NCI-H1417 (cell line): ENCODE measurements at regions not wholly inside any gene's neighbourhood (a gene's known extent, or its start where the extent isn't known, plus 50 kb on each side); places are given as distances from the start of the nearest gene placed in this dataset.
"Not testable (repeated sequence)": the region's sequence is repeated elsewhere in the genome, so short reads cannot be mapped to it uniquely, and the experiment has no call there.

Experiments
- DNase-seq, 3 experiments: peaks; one replicate each; lab custom pipeline; 2025; lab: John Stamatoyannopoulos, UW

DNA sequence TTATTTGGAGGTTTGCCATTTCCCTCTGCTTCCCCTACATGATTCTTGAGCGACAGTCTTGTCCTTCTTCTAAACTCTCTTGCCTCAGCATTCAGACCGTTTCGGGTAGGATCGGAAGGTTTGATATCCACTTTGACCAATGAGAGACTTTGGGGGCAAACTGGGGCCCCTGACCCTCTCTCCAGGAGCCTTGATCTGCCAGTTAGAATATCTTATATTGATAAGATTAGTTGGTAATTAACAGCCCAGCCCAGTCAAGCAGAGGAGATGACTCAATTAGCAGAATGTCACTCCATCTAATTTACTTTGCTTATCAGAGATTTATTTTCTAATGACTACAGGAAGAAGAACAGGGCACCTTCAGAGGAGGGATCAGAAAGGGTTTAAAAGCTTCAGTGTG, 532.8 kb downstream of the XYLT1 start:
- no peak for DNase-seq

DNA sequence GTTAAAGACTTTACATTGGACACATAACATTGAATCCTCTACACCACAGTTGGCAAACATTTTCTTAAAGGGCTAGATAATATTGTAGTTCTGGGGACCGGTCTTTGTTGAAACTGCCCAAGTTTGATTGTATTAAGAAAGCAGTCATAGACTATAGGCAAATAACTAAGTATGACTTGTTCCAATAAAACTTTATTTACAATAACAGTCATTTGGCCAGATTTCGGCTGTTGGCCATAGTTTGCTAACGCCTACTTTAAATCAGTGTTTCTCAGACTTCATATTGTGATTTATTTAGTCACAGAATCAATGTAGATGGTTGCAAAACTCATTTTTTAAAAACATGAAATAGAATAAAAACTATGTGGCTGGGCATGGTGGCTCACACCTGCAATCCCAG, 531.8 kb downstream of the XYLT1 start:
- DNase-seq, result no peak

- no peak for DNase-seq
Observed at GRCh38 chr16:16940351-16940750, 530.4 kb downstream of the XYLT1 start.

DNA sequence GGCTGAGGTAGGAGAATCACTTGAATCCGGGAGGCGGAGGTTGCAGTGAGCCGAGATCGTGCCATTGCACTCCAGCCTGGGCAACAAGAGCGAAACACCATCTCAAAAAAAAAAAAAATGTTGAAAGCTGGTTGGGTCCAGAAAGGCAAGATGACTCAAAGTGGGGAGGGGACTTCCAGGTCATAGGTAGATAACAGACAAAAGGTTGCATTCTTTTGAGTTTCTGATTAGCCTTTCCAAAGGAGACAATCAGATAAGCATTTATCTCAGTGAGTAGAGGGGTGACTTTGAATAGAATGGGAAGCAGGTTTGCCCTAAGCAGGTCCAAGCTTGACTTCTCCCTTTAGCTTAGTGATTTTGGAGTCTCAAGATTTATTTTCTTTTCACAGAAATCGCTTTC, 527.9 kb downstream of the XYLT1 start:
- DNase-seq, result not testable (repeated sequence)

GRCh38 chr16:16945207-16945606, 525.6 kb downstream of the XYLT1 start:
- DNase-seq, result no peak

GRCh38 chr16:16956376-16956775, 514.4 kb downstream of the XYLT1 start:
- DNase-seq, result no peak

- DNase-seq, result no peak
Observed at GRCh38 chr16:16960785-16961184, 510.0 kb downstream of the XYLT1 start.

DNA sequence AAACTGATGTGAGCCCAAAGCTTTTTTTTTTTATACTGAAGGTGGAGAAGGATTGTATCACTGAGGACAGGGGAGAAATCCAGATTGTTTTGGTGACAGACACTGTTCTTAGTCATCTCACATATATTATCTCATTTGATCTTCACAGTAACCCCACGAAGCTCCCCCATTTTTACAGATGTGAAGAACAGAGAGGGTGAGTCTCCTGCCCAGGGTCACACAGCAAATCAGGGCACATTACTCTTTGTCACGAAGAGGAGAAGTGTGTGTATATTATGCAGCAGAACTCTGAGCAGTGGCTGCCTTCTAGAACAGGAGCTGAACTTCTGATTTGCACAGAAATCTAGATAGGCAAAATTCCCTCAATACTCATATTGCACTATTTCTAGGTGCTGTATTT, 504.3 kb downstream of the XYLT1 start:
- no peak for DNase-seq

GRCh38 chr16:16971042-16971441, 499.7 kb downstream of the XYLT1 start:
- no peak for DNase-seq

- DNase-seq, result no peak
Observed at GRCh38 chr16:16972831-16973230, 497.9 kb downstream of the XYLT1 start.

DNA sequence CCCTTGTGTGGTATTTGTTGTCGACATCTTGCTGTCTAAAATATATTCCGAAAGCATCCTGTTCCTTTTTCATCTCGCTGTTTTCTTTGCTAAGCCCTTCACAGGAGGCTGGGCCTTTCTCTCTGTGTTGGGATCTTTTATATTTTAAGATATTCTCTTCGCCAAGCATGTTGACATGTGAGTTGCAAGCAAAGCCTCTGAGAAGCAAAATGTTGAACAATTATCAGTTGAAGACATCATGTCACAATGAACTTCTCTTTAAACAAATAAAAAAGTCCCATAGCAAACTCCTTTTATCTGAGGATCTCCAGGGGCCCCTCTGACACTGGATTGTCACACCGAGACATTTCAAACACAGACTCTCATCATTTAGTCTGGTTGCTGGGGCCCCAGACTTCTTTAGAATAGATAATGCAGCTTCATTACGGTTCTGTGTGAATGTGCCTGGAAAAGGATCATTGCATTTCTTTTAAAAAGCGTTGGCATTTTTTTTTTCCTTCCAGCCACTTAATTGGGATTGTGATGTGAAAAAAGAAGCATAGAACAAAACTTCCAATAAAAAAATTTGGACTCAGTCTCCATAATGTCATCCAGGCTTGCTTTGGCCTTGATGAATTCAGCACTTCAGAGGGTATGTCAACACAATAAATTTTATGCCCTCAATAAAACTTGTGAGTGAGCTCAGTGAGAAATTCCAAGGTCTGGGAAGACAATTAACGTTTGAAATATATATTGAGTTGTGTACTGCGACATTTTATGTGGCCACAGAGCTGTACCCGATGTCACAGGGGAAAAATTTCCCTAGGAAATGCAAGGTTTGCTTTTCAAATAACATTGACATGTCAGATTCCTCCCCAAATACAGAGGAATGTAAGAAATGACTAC, 496.8 kb downstream of the XYLT1 start:
- peak in 1 of 3 experiments; percentile 6 for DNase-seq

- DNase-seq, result peak; percentile 14 to 72 (median 31)
Observed at GRCh38 chr16:16982614-16983013, 488.1 kb downstream of the XYLT1 start.

DNA sequence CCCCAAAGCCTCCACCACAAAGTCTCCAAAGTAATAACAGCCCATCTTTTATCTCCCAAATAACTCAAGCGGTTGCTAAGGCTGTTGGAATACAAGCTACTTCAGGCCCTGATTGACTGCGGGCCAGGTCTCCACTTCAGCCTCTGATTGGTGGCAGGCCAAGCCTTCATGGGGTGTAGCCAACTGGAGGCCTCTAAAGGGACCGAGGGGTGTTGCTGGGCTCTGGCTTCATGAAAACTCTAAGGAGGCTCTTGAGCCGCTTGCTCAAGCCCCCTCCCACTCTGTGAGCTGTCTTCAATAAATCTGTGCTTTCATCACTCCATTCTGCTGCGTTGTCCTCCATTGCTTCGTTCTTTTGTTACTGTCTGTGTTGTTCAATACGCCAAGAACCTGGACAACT, 487.2 kb downstream of the XYLT1 start:
- no peak for DNase-seq

- DNase-seq, result not testable (repeated sequence)
Observed at GRCh38 chr16:16984091-16984490, 486.7 kb downstream of the XYLT1 start.

GRCh38 chr16:16985707-16986106, 485.1 kb downstream of the XYLT1 start:
- DNase-seq, result no peak

GRCh38 chr16:16988963-16989362, 481.8 kb downstream of the XYLT1 start:
- no peak for DNase-seq

GRCh38 chr16:16989368-16989767, 481.4 kb downstream of the XYLT1 start:
- no peak for DNase-seq

DNA sequence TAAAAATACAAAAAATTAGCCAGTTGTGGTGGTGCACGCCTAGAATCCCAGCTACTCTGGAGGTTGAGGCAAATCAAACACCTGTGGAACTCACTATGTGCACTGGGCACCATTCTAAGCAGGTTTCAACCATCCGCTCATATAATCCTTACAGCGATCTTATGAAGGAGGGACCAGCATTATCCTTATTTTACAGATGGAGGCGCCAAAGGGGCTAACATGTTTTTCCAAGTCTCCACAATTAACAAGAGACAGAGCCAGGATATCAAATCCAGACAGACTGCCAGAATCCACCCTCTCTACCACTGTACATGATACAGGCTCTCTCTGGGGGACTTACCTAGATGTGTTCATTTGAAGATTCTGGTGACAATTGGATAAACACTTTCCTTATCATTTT, 479.0 kb downstream of the XYLT1 start:
- DNase-seq, result no peak

DNA sequence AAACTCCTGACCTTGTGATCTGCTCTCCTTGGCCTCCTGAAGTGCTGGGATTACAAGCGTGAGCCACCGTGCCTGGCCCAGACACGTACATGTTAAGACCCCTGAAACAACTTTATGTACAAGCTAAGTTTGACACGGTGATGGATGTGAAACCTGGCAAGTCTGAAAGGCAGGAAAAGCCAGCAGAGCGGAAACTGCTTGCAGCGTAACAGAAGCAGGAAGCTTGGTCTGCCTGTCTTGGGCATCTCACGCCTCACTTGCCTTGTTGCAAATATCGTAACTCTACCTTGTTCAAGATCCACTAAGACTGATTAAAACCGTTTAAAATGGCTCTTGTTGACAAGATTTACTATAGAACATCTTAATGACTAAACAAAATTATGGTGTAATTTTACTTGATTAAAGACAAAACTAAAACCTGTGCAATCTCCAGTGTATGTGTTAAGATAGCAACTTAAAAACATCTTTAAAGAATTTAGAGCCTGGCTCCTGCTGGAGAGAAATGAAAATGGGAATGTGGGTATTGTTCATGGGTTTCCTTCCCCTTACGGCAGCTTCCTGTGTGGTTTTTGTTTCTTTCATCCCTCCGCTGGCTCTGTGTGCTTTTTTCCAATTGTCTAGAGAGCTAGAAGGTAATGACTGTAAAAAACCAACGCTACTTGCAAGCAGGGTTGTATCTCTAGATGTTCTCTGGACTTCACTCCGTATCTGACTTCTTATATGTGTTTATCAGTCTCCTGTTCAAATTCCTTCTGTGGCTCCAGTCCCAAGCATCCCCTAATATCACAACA, 477.6 kb downstream of the XYLT1 start:
- no peak for DNase-seq

- DNase-seq, result no peak
Observed at GRCh38 chr16:16994831-16995230, 475.9 kb downstream of the XYLT1 start.

- DNase-seq, result no peak
Observed at GRCh38 chr16:16996827-16997226, 473.9 kb downstream of the XYLT1 start.

DNA sequence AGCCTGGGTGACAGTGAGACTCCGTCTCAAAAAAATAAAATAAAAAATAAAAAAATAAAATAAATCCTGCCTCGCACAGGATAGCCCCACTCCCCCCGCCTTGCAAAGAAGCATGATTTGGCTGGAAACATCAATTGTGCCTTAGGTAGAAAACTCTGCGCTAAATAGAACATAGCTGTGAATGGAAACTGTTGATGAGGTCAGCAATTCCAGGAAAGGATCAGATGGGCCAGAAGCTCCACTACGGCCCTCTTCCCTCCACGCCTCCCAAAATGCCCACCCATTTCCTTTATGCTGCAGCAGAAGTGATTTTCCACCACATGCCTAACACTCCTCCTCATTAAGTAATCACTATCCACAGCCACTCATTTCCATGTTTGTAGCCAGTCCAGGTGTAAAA, 473.4 kb downstream of the XYLT1 start:
- no peak for DNase-seq

DNA sequence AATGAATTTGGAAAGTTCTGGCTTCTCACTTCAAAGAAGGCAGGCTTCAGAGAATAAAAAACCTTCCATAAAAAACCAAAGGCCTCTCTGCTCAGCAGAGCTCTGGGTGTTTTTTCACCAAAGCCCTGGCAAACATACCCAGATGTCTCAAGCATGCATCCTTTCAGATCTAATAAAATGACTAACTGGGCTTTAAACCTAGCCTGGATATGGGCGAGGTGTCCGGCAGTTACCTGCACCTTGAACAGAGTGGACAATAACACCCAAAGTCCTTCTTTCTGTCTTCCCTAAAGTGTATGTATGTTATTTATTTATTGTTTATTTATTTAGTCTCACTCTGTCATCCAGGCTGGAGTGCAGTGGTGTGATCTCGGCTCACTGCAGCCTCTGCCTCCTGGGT, 469.3 kb downstream of the XYLT1 start:
- no peak for DNase-seq
